C4-2B (cell line): ENCODE measurements at regions not wholly inside any gene's neighbourhood (a gene's known extent, or its start where the extent isn't known, plus 50 kb on each side); places are given as distances from the start of the nearest gene placed in this dataset.

Source experiments
- H3K27ac ChIP-seq: fragments of 450-650 bp; 2 replicates; pipeline ENCODE4 v1.5.1; 2017
- ZFX ChIP-seq: fragments of 450-650 bp; IDR thresholded peaks from 2 replicates; pipeline ENCODE4 v1.6.1; 2017
- TF ChIP-seq, protein P1 (sequence below): fragments of 450-650 bp; conservative IDR thresholded peaks from 2 replicates; pipeline ENCODE4 v1.5.1; 2017; ENCODE audit warnings: mild to moderate bottlenecking

DNA sequence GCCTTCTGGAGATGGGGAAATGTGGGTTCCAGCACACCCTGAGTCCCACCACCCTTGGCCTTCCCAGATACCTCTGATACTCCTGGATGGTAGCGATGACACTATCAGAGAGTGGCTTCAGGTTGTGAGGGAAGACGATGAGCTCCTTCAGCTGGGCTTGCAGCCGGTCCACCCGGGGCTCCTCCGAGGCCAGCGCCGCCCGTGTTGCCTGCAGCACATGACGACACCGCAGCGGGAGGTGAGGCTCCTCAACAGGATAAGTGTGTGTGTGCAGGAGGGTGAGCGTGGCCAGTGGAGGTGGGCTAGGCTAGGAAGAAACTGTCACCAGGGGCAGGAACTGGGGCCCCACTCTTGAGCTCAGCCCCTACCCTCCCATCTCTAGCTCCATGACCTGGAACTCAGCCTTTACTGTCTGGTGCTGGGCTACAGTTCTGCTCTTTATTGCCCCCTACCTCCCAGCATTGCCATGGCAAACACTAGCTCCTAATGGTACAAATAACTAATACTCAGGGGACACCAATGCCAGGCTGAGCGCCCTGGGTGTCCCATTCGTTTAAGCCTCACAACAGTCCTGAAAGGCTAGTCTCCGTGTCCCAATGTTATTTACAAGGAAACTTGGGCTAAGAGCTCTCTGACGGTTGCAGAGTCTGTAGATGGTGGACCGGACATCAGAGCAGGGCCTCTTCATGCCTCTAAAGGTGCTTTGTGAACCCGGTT, 64.1 kb downstream of the SYNE3 start:
- no peak overlapping the region for H3K27ac ChIP-seq
- TF ChIP-seq, protein P1, sequence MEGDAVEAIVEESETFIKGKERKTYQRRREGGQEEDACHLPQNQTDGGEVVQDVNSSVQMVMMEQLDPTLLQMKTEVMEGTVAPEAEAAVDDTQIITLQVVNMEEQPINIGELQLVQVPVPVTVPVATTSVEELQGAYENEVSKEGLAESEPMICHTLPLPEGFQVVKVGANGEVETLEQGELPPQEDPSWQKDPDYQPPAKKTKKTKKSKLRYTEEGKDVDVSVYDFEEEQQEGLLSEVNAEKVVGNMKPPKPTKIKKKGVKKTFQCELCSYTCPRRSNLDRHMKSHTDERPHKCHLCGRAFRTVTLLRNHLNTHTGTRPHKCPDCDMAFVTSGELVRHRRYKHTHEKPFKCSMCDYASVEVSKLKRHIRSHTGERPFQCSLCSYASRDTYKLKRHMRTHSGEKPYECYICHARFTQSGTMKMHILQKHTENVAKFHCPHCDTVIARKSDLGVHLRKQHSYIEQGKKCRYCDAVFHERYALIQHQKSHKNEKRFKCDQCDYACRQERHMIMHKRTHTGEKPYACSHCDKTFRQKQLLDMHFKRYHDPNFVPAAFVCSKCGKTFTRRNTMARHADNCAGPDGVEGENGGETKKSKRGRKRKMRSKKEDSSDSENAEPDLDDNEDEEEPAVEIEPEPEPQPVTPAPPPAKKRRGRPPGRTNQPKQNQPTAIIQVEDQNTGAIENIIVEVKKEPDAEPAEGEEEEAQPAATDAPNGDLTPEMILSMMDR, result no peak; the same call in 1 of the 2 replicates
- TF ChIP-seq ZFX, result no peak

GRCh38 chr14:95449131-95449530, 67.3 kb downstream of the SYNE3 start:
- TF ChIP-seq ZFX, result no peak
- TF ChIP-seq, protein P1, result no peak
- H3K27ac ChIP-seq, result no peak overlapping the region

GRCh38 chr14:95446470-95446869, 70.0 kb downstream of the SYNE3 start:
- no peak overlapping the region for H3K27ac ChIP-seq
- TF ChIP-seq ZFX, result no peak
- TF ChIP-seq, protein P1, result no peak

- H3K27ac ChIP-seq, result no peak overlapping the region
- TF ChIP-seq, protein P1, result no peak
- no peak for TF ChIP-seq ZFX
These were observed 70.8 kb downstream of the SYNE3 start for GRCh38 chr14:95445676-95446075.

GRCh38 chr14:95445161-95445560, 71.3 kb downstream of the SYNE3 start:
- no peak overlapping the region for H3K27ac ChIP-seq

GRCh38 chr14:95444132-95445129, 72.0 kb downstream of the SYNE3 start:
- TF ChIP-seq, protein P1, result no peak
- no peak for TF ChIP-seq ZFX
- H3K27ac ChIP-seq, result no peak overlapping the region

More at GRCh38 chr14:95445161-95445560, 71.3 kb downstream of the SYNE3 start:
- TF ChIP-seq ZFX, result no peak
- TF ChIP-seq, protein P1, result no peak

- H3K27ac ChIP-seq, result no peak overlapping the region
- TF ChIP-seq ZFX, result no peak
- TF ChIP-seq, protein P1, result peak; percentile 95
These were observed 73.8 kb downstream of the SYNE3 start for GRCh38 chr14:95442633-95443021.
